ENCODE measurements at regions not wholly inside any gene's neighbourhood (a gene's known extent, or its start where the extent isn't known, plus 50 kb on each side); places are given as distances from the start of the nearest gene placed in this dataset.

DNA sequence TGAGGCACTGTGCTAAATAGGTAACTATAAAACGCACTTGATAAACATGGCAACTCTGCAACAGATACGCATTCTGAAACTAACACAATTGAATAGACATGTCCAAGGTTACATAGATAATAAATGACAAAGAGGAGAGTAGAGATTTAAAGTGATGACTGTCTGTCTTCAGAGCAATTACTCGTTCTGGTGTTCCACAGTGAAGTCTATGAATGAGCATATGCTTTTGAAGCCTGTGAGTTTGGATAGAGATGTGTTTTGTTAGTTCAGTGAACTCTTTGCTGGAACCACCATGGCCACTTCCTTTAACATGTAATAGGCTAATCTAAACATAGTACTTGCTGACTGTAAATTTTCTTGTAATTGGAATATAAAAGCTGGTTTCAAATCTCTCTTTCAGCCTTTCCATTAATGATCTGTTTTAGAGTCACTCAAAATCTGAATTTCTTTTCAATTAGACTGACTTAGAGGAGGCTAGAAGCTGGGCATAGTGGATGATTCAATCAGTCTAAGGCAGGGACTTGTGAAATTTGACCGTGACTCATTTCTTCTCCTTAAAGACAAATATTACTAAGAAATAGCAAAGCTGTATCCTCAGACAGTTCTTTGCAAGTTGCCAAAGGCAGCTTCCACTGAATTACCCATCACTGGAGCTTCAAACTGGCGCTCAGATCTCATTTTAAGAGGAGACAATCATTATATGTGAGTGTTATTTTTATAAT is 1130.1 kb upstream of the CELF4 start:
- TF ChIP-seq TAF1 (conservative IDR thresholded peaks at IDR 0.05) (no peak), EGR1 (IDR thresholded peaks at IDR 0.05; ENCODE audit: low read depth in 2 of 2) (no peak), JUND (IDR thresholded peaks at IDR 0.05) (no peak), RAD21 (IDR thresholded peaks at IDR 0.05) (no peak)
- TF ChIP-seq, protein P1, sequence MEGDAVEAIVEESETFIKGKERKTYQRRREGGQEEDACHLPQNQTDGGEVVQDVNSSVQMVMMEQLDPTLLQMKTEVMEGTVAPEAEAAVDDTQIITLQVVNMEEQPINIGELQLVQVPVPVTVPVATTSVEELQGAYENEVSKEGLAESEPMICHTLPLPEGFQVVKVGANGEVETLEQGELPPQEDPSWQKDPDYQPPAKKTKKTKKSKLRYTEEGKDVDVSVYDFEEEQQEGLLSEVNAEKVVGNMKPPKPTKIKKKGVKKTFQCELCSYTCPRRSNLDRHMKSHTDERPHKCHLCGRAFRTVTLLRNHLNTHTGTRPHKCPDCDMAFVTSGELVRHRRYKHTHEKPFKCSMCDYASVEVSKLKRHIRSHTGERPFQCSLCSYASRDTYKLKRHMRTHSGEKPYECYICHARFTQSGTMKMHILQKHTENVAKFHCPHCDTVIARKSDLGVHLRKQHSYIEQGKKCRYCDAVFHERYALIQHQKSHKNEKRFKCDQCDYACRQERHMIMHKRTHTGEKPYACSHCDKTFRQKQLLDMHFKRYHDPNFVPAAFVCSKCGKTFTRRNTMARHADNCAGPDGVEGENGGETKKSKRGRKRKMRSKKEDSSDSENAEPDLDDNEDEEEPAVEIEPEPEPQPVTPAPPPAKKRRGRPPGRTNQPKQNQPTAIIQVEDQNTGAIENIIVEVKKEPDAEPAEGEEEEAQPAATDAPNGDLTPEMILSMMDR (IDR thresholded peaks at IDR 0.05; ENCODE audit: low read depth, low read length, missing input control) = no peak
- TF ChIP-seq, protein P2, sequence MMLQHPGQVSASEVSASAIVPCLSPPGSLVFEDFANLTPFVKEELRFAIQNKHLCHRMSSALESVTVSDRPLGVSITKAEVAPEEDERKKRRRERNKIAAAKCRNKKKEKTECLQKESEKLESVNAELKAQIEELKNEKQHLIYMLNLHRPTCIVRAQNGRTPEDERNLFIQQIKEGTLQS (IDR thresholded peaks at IDR 0.05) = no peak
- TF ChIP-seq, protein P3, sequence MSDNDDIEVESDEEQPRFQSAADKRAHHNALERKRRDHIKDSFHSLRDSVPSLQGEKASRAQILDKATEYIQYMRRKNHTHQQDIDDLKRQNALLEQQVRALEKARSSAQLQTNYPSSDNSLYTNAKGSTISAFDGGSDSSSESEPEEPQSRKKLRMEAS (IDR thresholded peaks at IDR 0.05) = no peak

Data from liver (tissue), 3 donors.